A549 (cell line): ENCODE measurements at regions not wholly inside any gene's neighbourhood (a gene's known extent, or its start where the extent isn't known, plus 50 kb on each side); places are given as distances from the start of the nearest gene placed in this dataset.

ENCODE experiments used
- CBX2 ChIP-seq: fragments of 200-600 bp; sonication (generic); IDR thresholded peaks from 2 replicates; pipeline ENCODE4 v1.6.1; 2016; ENCODE audit warnings: low read depth, mild to moderate bottlenecking, borderline replicate concordance
- FOSL2 ChIP-seq, 2 experiments: fragments of 450-650 bp in 1 of 2; fragments of >200 bp in 1 of 2; sonication (Bioruptor Twin) in 1 of 2; formaldehyde crosslinking; IDR thresholded peaks; 2 replicates each; pipeline versions ENCODE4 v1.5.0 to v1.6.1; 2016 to 2020; ENCODE audit warnings: mild to moderate bottlenecking in 1 of 2, moderate library complexity in 1 of 2
- JUN ChIP-seq, 2 experiments: fragments of >200 bp; sonication (Bioruptor Twin); formaldehyde crosslinking; IDR thresholded peaks; 2 replicates in 1 of 2; 3 replicates in 1 of 2; pipeline ENCODE4 v1.6.1; 2016 to 2017
- POLR2A ChIP-seq: IDR thresholded peaks from 2 replicates; pipeline ENCODE4 v1.6.1; 2012; ENCODE audit warnings: mild to moderate bottlenecking, low read length
- REST ChIP-seq: fragments of 200-600 bp; sonication (generic); IDR thresholded peaks from 2 replicates; pipeline ENCODE4 v1.6.1; 2016; ENCODE audit warnings: antibody characterized with exemption, mild to moderate bottlenecking, moderate library complexity
- RFX5 ChIP-seq: fragments of 450-650 bp; IDR thresholded peaks from 2 replicates; pipeline ENCODE4 v1.7.1; 2014; ENCODE audit warnings: antibody characterized with exemption, mild to moderate bottlenecking, moderate library complexity
- ZFP36 ChIP-seq: fragments of 450-650 bp; IDR thresholded peaks from 2 replicates; pipeline ENCODE4 v1.6.1; 2014; ENCODE audit warnings: borderline replicate concordance; ENCODE audit not compliant: partially characterized antibody
- TF ChIP-seq, protein P1 (sequence below): fragments of >200 bp; sonication (Bioruptor Twin); formaldehyde crosslinking; IDR thresholded peaks from 3 replicates; pipeline ENCODE4 v1.5.1; 2016
- TF ChIP-seq, protein P2 (sequence below): IDR thresholded peaks from 2 replicates; pipeline ENCODE4 v1.6.1; 2012

GRCh38 chr9:33742051-33742450, 53.3 kb upstream of the PRSS3 start:
- TF ChIP-seq, protein P1, sequence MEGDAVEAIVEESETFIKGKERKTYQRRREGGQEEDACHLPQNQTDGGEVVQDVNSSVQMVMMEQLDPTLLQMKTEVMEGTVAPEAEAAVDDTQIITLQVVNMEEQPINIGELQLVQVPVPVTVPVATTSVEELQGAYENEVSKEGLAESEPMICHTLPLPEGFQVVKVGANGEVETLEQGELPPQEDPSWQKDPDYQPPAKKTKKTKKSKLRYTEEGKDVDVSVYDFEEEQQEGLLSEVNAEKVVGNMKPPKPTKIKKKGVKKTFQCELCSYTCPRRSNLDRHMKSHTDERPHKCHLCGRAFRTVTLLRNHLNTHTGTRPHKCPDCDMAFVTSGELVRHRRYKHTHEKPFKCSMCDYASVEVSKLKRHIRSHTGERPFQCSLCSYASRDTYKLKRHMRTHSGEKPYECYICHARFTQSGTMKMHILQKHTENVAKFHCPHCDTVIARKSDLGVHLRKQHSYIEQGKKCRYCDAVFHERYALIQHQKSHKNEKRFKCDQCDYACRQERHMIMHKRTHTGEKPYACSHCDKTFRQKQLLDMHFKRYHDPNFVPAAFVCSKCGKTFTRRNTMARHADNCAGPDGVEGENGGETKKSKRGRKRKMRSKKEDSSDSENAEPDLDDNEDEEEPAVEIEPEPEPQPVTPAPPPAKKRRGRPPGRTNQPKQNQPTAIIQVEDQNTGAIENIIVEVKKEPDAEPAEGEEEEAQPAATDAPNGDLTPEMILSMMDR: no peak
- TF ChIP-seq POLR2A: no peak
- TF ChIP-seq JUN (IDR thresholded peaks at IDR 0.05): no peak
- TF ChIP-seq, protein P2, sequence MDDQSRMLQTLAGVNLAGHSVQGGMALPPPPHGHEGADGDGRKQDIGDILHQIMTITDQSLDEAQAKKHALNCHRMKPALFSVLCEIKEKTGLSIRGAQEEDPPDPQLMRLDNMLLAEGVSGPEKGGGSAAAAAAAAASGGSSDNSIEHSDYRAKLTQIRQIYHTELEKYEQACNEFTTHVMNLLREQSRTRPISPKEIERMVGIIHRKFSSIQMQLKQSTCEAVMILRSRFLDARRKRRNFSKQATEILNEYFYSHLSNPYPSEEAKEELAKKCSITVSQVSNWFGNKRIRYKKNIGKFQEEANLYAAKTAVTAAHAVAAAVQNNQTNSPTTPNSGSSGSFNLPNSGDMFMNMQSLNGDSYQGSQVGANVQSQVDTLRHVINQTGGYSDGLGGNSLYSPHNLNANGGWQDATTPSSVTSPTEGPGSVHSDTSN: no peak
- TF ChIP-seq FOSL2 (IDR thresholded peaks at IDR 0.05): no peak
- TF ChIP-seq FOSL2 (CRISPR knock-in tag; IDR thresholded peaks at IDR 0.05): no peak
- no peak for TF ChIP-seq REST
- no peak for TF ChIP-seq CBX2
- TF ChIP-seq ZFP36: no peak
- TF ChIP-seq RFX5: no peak
